WTC11 (cell line): ENCODE measurements at regions not wholly inside any gene's neighbourhood (a gene's known extent, or its start where the extent isn't known, plus 50 kb on each side); places are given as distances from the start of the nearest gene placed in this dataset.

Source experiments
- ATAC-seq: fragments of 200-7000 bp; cut with Tn5 transposase; 2 replicates; pipeline ENCODE4 v1.10.0; 2021; ENCODE audit warnings: mild to moderate bottlenecking, moderate library complexity
- CTCF ChIA-PET: fragments of 300-600 bp; sonication (Branson Sonifier 250); formaldehyde crosslinking; loops from one replicate; lab custom pipeline; 2021; ENCODE audit warnings: antibody characterized with exemption; lab: Charles Lee
- POLR2A ChIA-PET: fragments of 350-600 bp; sonication (Branson Sonifier 250); formaldehyde crosslinking; loops from one replicate; lab custom pipeline; 2021; ENCODE audit warnings: antibody characterized with exemption; lab: Charles Lee
- DNase-seq: peaks from one replicate; pipeline ENCODE4 v3.0.0; 2021; ENCODE audit warnings: low spot score
- H3K27ac Mint-ChIP-seq: 2 replicates; pipeline ENCODE4 v1.8.0; 2021; ENCODE audit warnings: mixed read lengths
- H3K27me3 Mint-ChIP-seq: 2 replicates; pipeline ENCODE4 v1.8.0; 2021; ENCODE audit warnings: low read depth, mild to moderate bottlenecking, moderate library complexity, mixed read lengths
- H3K36me3 Mint-ChIP-seq: 2 replicates; pipeline ENCODE4 v1.8.0; 2021; ENCODE audit warnings: mixed read lengths
- H3K4me1 Mint-ChIP-seq: 2 replicates; pipeline ENCODE4 v1.8.0; 2022; ENCODE audit warnings: mixed read lengths
- H3K4me3 Mint-ChIP-seq: 2 replicates; pipeline ENCODE4 v1.8.0; 2021; ENCODE audit warnings: mild to moderate bottlenecking, moderate library complexity, mixed read lengths
- H3K9me3 Mint-ChIP-seq: 2 replicates; pipeline ENCODE4 v1.8.0; 2021; ENCODE audit warnings: mixed read lengths
- CBFB ChIP-seq: sonication (generic); formaldehyde crosslinking; IDR thresholded peaks from 2 replicates; pipeline ENCODE4 v1.8.1; 2022; ENCODE audit warnings: mild to moderate bottlenecking, low read depth, missing genetic modification reagents
- CREM ChIP-seq: sonication (generic); formaldehyde crosslinking; IDR thresholded peaks from 2 replicates; pipeline ENCODE4 v1.8.1; 2022; ENCODE audit warnings: mild to moderate bottlenecking, missing genetic modification reagents, moderate library complexity
- CTCF ChIP-seq: fragments of 200-600 bp; IDR thresholded peaks from 2 replicates; pipeline ENCODE4 v1.8.0; 2022; ENCODE audit warnings: antibody characterized with exemption
- E2F1 ChIP-seq: sonication (generic); formaldehyde crosslinking; IDR thresholded peaks from 2 replicates; pipeline ENCODE4 v1.8.0; 2022; ENCODE audit warnings: mild to moderate bottlenecking, missing genetic modification reagents
- ERG ChIP-seq: fragments of 250-450 bp; sonication (Bioruptor Pico); IDR thresholded peaks from 2 replicates; pipeline ENCODE4 v1.8.0; 2021; ENCODE audit warnings: mild to moderate bottlenecking
- ETV6 ChIP-seq: sonication (generic); formaldehyde crosslinking; IDR thresholded peaks from 2 replicates; pipeline ENCODE4 v1.8.1; 2022; ENCODE audit warnings: mild to moderate bottlenecking, missing genetic modification reagents
- FOXK1 ChIP-seq: sonication (generic); formaldehyde crosslinking; IDR thresholded peaks from 2 replicates; pipeline ENCODE4 v1.8.0; 2022; ENCODE audit warnings: mild to moderate bottlenecking, moderate library complexity, missing genetic modification reagents
- GTF2I ChIP-seq: fragments of 250-450 bp; sonication (Bioruptor Pico); conservative IDR thresholded peaks from 2 replicates; pipeline ENCODE4 v1.4.0; 2021; ENCODE audit warnings: mild to moderate bottlenecking
- HMGXB4 ChIP-seq: sonication (generic); formaldehyde crosslinking; IDR thresholded peaks from 2 replicates; pipeline ENCODE4 v1.8.1; 2023; ENCODE audit warnings: mild to moderate bottlenecking, moderate library complexity, missing genetic modification reagents
- JUN ChIP-seq: sonication (generic); formaldehyde crosslinking; IDR thresholded peaks from 2 replicates; pipeline ENCODE4 v1.8.0; 2023; ENCODE audit warnings: mild to moderate bottlenecking, missing genetic modification reagents
- NFYB ChIP-seq: sonication (generic); formaldehyde crosslinking; conservative IDR thresholded peaks from 2 replicates; pipeline ENCODE4 v1.8.0; 2022; ENCODE audit warnings: low read depth, missing genetic modification reagents
- NR1H2 ChIP-seq: sonication (generic); formaldehyde crosslinking; IDR thresholded peaks from 2 replicates; pipeline ENCODE4 v1.9.0; 2021; ENCODE audit warnings: mild to moderate bottlenecking, moderate library complexity, missing genetic modification reagents
- NR3C1 ChIP-seq: sonication (generic); formaldehyde crosslinking; conservative IDR thresholded peaks from 2 replicates; pipeline ENCODE4 v1.8.1; 2023; ENCODE audit warnings: low read depth, mild to moderate bottlenecking, missing genetic modification reagents
- OVOL2 ChIP-seq: fragments of 250-450 bp; sonication (Bioruptor Pico); IDR thresholded peaks from 2 replicates; pipeline ENCODE4 v1.9.0; 2021; ENCODE audit warnings: mild to moderate bottlenecking, borderline replicate concordance
- PRDM15 ChIP-seq: sonication (generic); formaldehyde crosslinking; IDR thresholded peaks from 2 replicates; pipeline ENCODE4 v1.8.0; 2022; ENCODE audit warnings: missing genetic modification reagents
- PREB ChIP-seq: sonication (generic); formaldehyde crosslinking; IDR thresholded peaks from 2 replicates; pipeline ENCODE4 v1.8.1; 2022; ENCODE audit warnings: mild to moderate bottlenecking, missing genetic modification reagents, moderate library complexity, borderline replicate concordance
- SP1 ChIP-seq: sonication (generic); formaldehyde crosslinking; conservative IDR thresholded peaks from 2 replicates; pipeline ENCODE4 v1.8.1; 2022; ENCODE audit warnings: missing genetic modification reagents
- ZBTB43 ChIP-seq: sonication (generic); formaldehyde crosslinking; IDR thresholded peaks from 2 replicates; pipeline ENCODE4 v1.8.1; 2023; ENCODE audit warnings: mild to moderate bottlenecking, missing genetic modification reagents
- ZMAT4 ChIP-seq: fragments of 250-450 bp; sonication (Bioruptor Pico); IDR thresholded peaks from 2 replicates; pipeline ENCODE4 v1.9.0; 2021; ENCODE audit warnings: mild to moderate bottlenecking
- ZNF232 ChIP-seq: sonication (generic); formaldehyde crosslinking; IDR thresholded peaks from 2 replicates; pipeline ENCODE4 v1.8.0; 2022; ENCODE audit warnings: mild to moderate bottlenecking, missing genetic modification reagents
- ZNF396 ChIP-seq: fragments of 250-450 bp; sonication (Bioruptor Pico); IDR thresholded peaks from 2 replicates; pipeline ENCODE4 v1.8.0; 2021; ENCODE audit warnings: mild to moderate bottlenecking, moderate library complexity, borderline replicate concordance
- ZNF416 ChIP-seq: fragments of 250-450 bp; sonication (Bioruptor Pico); IDR thresholded peaks from 2 replicates; pipeline ENCODE4 v1.9.0; 2021; ENCODE audit warnings: mild to moderate bottlenecking, inconsistent platforms
- ZSCAN18 ChIP-seq: fragments of 250-450 bp; sonication (Bioruptor Pico); IDR thresholded peaks from 2 replicates; pipeline ENCODE4 v2.1.2; 2022; ENCODE audit warnings: mild to moderate bottlenecking, moderate library complexity

- Mint-ChIP-seq H3K27ac (no peak overlapping the region), H3K9me3 (peaks cover 2% of the 10 kb centered on the region; the same call in 1 of the 2 replicates), H3K4me1 (no peaks in the 10 kb centered on the region), H3K36me3 (no peaks in the 10 kb centered on the region), H3K4me3 (no peak overlapping the region), H3K27me3 (no peaks in the 10 kb centered on the region)
- no peak for DNase-seq
- CTCF ChIA-PET = no interaction called here
- TF ChIP-seq ETV6 (no peak), PRDM15 (CRISPR knock-in tag) (no peak), PREB (CRISPR knock-in tag) (no peak), CBFB (CRISPR knock-in tag) (no peak), NR1H2 (no peak), E2F1 (CRISPR knock-in tag) (no peak), NFYB (CRISPR knock-in tag) (no peak), NR3C1 (CRISPR knock-in tag) (no peak), ZBTB43 (CRISPR knock-in tag) (no peak), ERG (no peak), ZNF396 (CRISPR knock-in tag) (no peak), ZNF232 (no peak), CREM (no peak), HMGXB4 (CRISPR knock-in tag) (no peak), ZMAT4 (no peak), JUN (CRISPR knock-in tag) (no peak)
- POLR2A ChIA-PET = no interaction called here
- ATAC-seq = no peak
Observed at GRCh38 chr6:156525541-156525940, 251.6 kb upstream of the ARID1B start.

GRCh38 chr6:156519940-156520339 lies 257.2 kb upstream of the ARID1B start:
- Mint-ChIP-seq H3K36me3 (peaks cover 14% of the 10 kb centered on the region), H3K27me3 (no peaks in the 10 kb centered on the region), H3K4me3 (no peak overlapping the region), H3K9me3 (peaks cover 15% of the 10 kb centered on the region), H3K4me1 (no peaks in the 10 kb centered on the region), H3K27ac (no peak overlapping the region)
- DNase-seq (no peak), ATAC-seq (no peak)
- CTCF ChIA-PET = no interaction called here
- POLR2A ChIA-PET = no interaction called here
- TF ChIP-seq SP1 (CRISPR knock-in tag) (no peak), CTCF (no peak), OVOL2 (CRISPR knock-in tag) (no peak), GTF2I (CRISPR knock-in tag) (no peak), ZNF416 (CRISPR knock-in tag) (no peak), ZSCAN18 (CRISPR knock-in tag) (no peak), ZNF396 (CRISPR knock-in tag) (no peak), FOXK1 (no peak)
